SK-N-MC (cell line): ENCODE measurements at regions not wholly inside any gene's neighbourhood (a gene's known extent, or its start where the extent isn't known, plus 50 kb on each side); places are given as distances from the start of the nearest gene placed in this dataset.

Experiments
- EZH2 ChIP-seq: fragments of 200-600 bp; sonication (generic); IDR thresholded peaks from one replicate; pipeline ENCODE4 v1.6.1; 2017; ENCODE audit warnings: antibody characterized with exemption
- POLR2AphosphoS5 ChIP-seq: IDR thresholded peaks from 2 replicates; pipeline ENCODE4 v1.6.1; 2012; ENCODE audit warnings: mild to moderate bottlenecking, low read depth, low read length, borderline replicate concordance

DNA sequence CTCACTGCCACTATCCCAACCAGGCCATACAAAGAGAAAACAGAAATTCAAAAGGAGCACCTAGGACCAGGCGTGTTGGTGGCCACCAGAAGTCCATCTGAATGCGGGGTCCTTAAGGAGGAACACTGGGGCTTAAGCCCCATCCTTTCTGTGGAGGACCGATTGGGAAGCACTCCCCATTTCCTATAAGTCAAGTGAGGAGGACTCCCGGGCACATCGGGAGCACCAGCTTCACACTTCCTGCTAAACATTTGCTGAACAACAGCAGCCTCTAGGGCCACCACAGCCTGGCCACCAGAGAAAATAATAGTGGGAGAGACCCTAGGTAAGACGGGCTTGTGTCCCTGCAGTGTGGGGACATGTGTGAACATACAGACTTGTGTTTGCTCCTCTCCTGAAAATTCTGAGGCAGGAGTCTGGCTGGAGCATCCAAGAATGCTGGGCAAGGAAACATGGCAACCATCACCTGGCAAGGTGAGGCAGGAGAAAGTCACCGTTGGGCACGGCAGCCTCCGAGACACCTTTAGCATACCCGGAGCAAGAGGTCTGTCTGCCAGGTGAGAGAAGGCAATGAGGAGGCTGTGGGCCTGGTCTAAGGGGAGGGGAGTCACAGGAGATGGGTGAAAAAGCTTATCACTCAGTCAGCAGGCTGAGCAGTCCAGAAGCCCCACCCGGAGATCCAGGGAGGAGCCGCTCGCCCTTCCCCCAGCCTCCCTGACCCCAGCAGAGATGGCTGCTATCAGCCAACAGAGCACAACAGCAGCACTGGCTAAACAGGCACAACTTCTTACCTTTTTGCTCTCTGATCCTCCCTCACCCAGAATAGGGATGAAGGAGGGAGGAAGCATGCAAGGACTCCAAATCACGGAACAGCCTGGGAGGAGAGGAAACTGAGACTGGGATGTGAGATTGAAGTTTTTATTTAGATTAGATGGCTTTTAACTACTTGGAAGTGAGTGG lies 282.3 kb downstream of the EIPR1 start:
- no peak for TF ChIP-seq POLR2AphosphoS5
- TF ChIP-seq EZH2: no peak
